NCI-H2196 treated with DMSO at 0.1 percent for 48 hours (cell line): ENCODE measurements at regions not wholly inside any gene's neighbourhood (a gene's known extent, or its start where the extent isn't known, plus 50 kb on each side); places are given as distances from the start of the nearest gene placed in this dataset.
"Not testable (repeated sequence)": the region's sequence is repeated elsewhere in the genome, so short reads cannot be mapped to it uniquely, and the experiment has no call there.

ENCODE experiments used
- DNase-seq: peaks from one replicate; lab custom pipeline; 2025; ENCODE audit not compliant: unreplicated experiment; lab: John Stamatoyannopoulos, UW

- no peak for DNase-seq
Measured at GRCh38 chr7:126022452-126022851, 1092.8 kb upstream of the POT1 start.

DNA sequence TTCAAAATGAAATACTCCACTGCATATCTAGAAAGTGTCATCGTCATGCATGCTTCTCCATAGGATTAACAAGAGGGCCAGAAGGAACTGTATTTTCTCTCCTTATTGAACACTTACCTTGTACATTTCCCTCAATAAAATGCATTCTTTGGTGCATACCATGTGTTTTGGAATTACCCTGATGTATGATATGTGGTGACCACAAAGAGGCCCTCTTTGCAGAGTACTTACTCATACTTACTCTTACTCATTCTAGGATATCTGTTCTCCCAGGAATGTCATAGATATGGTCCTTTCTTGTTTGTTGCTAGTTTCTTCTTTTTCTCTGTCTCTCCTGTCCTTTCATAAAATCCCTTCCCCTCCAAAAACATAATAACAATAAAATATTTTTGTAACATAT lies 1087.1 kb upstream of the POT1 start:
- no peak for DNase-seq

GRCh38 chr7:126005064-126005463 lies 1075.4 kb upstream of the POT1 start:
- DNase-seq, result no peak

DNA sequence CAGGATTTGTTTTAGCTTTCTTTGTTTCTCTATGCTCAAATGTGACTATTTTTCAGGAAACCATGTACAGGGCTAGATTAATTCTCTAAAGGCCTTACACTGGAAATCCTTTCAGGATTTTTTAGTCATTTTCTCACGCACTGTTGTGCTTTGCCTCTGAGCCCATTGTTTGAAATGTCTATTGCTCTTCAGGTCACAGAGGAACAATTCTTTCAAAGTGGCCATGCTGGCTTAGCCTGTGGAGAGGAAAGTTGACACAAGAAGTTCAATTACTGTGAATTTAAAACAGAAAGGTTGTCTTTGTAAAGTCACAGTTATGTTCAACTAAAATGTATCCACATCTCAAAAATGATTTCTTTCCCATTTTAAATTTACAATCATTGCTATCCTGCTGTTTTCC lies 1071.7 kb upstream of the POT1 start:
- no peak for DNase-seq

- DNase-seq, result no peak
Measured at GRCh38 chr7:125984795-125985194, 1055.2 kb upstream of the POT1 start.

- no peak for DNase-seq
Measured at GRCh38 chr7:125971656-125972055, 1042.0 kb upstream of the POT1 start.

DNA sequence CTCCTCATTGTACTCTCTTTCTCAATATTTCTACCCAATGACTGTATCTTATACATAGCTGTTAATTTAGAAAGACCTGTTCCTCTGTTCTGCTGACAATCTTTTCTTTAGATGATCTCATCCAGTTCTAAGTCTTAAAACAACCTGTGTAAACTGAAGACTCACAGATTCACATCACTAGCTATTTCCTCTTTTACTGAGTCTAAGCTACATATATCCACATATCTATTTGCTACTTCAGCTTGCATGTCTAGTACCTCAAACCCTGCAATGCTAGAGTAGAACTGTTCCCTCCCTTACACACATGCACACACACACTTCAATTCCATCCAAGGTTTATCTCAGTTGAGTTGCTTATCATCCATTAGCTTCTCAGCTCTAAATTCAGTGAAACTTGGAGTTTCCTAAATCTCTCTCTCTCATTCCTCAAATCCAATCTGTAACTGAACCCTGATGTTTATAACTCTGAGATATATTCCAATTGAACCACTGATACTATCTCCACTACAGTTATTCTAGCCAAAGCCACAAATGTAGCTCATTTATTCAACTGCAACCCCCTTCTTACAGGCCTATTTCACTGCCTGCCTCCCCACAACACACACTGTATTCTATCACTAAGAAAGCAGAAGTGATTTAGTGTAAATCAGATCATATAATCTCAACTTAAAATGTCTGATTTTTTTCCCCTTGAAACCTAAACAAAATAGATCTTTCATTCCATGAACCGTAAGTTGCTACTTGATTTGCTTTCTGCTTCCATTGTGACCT lies 1036.8 kb upstream of the POT1 start:
- no peak for DNase-seq

GRCh38 chr7:125934955-125935354 lies 1005.3 kb upstream of the POT1 start:
- no peak for DNase-seq

GRCh38 chr7:125934539-125934938 lies 1004.9 kb upstream of the POT1 start:
- DNase-seq, result peak; percentile 28

- DNase-seq, result no peak
Measured at GRCh38 chr7:125930848-125931247, 1001.2 kb upstream of the POT1 start.

DNA sequence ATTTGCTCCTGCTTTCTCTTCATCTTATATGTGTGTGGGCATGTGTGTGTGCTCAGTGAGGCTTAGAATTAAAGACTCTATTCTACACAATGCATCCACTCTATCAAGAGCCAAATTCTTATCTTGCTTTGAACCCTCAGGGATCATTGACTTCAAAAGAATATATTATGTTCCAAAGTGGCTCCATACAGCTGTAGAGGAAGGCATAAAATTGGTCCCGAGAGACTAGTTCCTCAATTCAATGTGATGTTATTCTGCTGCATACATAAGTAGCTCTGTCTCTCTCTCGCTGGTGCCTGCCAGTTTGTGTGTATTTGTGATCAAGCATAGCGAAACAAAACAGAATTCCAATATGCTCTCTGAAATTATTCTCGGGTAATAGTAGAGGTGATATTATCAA lies 997.9 kb upstream of the POT1 start:
- no peak for DNase-seq

DNA sequence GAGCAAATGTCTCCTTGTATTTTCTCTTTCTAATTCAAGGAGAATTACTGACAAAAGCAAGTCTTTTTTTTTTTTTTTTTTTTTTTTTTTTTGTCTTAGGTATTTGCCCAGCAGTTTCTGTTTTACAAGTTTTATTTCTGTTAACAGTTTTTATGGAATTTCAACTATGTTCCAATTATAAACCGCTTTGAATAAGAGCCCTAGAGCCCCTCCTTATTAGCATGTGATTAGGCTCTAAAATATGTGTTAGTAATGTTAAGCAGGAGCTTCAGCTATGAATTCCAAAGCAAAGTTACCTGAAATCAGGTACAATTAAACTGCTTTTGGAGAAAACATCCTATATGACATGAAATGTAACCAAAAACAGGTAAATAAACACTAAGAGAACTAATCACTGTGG lies 997.0 kb upstream of the POT1 start:
- no peak for DNase-seq

- no peak for DNase-seq
Measured at GRCh38 chr7:125924037-125924436, 994.4 kb upstream of the POT1 start.

DNA sequence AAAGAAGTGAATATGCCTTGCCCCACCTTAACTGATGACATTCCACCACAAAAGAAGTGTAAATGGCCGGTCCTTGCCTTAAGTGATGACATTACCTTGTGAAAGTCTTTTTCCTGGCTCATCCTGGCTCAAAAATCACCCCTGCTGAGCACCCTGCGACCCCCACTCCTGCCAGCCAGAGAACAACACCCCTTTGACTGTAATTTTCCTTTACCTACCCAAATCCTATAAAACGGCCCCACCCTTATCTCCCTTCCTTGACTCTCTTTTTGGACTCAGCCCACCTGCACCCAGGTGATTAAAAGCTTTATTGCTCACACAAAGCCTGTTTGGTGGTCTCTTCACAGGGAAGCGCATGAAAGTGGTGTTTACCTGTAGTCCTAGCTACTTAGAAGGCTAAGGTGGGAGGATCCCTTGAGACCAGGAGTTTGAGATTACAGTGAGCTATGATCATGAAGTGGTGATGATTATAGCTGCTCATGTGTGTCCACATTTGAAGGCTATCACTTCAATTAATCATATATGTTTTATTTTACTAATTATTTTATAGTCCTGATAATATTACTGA lies 985.8 kb upstream of the POT1 start:
- not testable (repeated sequence) for DNase-seq

GRCh38 chr7:125908711-125909110 lies 979.1 kb upstream of the POT1 start:
- no peak for DNase-seq

DNA sequence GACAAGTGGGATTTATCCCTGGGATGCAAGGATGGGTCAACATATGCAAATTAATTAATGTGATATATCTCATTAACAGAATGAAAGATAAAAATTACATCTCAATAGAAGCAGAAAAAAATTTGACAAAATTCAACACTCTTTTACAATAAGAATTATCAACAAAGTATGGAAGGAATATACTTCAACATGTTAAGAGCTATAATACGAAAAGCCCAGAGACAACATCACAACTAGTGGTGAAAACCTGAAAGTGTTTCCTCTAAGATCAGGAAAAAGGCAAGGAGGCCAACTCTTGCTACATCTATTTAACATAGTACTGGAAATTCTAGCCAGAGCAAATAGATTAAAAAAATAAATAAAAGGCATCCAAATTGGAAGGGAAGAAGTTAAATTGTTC lies 970.0 kb upstream of the POT1 start:
- DNase-seq, result no peak

- DNase-seq, result no peak
Measured at GRCh38 chr7:125892434-125892833, 962.8 kb upstream of the POT1 start.

GRCh38 chr7:125878988-125879387 lies 949.4 kb upstream of the POT1 start:
- DNase-seq, result no peak

- no peak for DNase-seq
Measured at GRCh38 chr7:125878235-125878956, 948.8 kb upstream of the POT1 start.

DNA sequence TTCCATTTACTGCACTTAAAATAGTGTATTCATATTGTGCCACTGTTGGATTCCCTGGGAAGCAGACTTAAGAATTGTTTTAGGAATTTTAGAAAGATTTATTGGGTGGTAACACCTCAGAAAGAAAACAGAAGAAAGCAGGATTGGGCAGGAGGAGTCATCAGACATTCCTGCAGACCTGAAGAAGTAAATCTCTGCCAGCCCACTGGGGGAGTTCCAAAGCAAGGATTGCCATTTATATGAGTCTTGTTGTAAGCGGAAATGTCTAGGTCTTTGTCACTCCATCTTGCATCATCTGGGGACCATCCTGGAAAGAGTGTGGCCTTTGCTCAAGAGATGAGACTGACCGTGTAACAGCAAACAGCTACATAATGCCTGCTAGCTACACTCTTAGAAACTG lies 947.6 kb upstream of the POT1 start:
- DNase-seq, result no peak

DNA sequence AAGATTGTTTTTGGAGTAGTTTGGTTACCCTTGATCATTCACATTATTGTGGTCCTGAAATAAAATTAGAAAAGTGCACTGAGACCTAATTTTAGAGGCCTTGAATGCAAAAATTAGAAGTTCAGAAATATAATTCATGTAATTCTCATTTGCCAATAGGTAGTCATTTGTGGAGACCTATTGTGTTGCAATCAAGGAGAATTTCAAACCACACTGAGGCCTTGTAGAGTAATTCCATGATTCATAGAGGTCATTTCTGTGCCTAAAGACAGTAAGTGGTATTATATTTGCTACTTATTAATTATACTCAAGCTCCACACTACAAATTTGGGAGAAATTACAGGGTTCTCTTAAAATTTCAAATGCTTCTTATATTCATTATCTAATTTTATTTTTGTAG lies 946.8 kb upstream of the POT1 start:
- no peak for DNase-seq

- no peak for DNase-seq
Measured at GRCh38 chr7:125871431-125871830, 941.8 kb upstream of the POT1 start.
